ENCODE measurements at regions not wholly inside any gene's neighbourhood (a gene's known extent, or its start where the extent isn't known, plus 50 kb on each side); places are given as distances from the start of the nearest gene placed in this dataset.

GRCh38 chr6:140225701-140226436 is 851.4 kb upstream of the CITED2 start:
- TF ChIP-seq POLR2A (IDR thresholded peaks at IDR 0.05) = no peak
- TF ChIP-seq, protein P1, sequence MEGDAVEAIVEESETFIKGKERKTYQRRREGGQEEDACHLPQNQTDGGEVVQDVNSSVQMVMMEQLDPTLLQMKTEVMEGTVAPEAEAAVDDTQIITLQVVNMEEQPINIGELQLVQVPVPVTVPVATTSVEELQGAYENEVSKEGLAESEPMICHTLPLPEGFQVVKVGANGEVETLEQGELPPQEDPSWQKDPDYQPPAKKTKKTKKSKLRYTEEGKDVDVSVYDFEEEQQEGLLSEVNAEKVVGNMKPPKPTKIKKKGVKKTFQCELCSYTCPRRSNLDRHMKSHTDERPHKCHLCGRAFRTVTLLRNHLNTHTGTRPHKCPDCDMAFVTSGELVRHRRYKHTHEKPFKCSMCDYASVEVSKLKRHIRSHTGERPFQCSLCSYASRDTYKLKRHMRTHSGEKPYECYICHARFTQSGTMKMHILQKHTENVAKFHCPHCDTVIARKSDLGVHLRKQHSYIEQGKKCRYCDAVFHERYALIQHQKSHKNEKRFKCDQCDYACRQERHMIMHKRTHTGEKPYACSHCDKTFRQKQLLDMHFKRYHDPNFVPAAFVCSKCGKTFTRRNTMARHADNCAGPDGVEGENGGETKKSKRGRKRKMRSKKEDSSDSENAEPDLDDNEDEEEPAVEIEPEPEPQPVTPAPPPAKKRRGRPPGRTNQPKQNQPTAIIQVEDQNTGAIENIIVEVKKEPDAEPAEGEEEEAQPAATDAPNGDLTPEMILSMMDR (IDR thresholded peaks at IDR 0.05) = no peak
